ENCODE measurements at regions not wholly inside any gene's neighbourhood (a gene's known extent, or its start where the extent isn't known, plus 50 kb on each side); places are given as distances from the start of the nearest gene placed in this dataset.

- DNase-seq (ENCODE audit: low read depth) = no peak
Measured at GRCh38 chr14:98167275-98167674, 1104.7 kb downstream of the BCL11B start.

DNA sequence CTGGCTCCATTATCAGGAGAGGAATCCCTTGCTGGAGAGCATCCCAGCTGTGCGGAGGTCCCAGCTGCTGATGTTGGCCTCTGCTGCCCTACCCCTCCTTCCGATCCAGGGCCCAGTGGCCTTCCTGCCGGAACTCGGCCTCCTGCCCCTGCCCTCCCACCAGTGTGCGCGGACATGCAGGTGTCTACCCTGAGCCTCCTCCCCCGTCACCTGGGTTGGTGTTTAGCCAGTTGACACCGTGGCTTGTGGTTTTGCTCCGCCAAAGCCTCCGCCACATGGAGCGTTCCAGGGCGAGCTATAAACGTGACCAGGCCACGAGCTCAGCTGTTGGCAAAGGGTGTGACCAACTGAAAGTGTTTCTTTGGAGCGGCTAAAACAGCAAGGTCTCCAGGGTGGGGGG is 1104.3 kb downstream of the BCL11B start:
- DNase-seq (ENCODE audit: low read depth) = no peak

DNA sequence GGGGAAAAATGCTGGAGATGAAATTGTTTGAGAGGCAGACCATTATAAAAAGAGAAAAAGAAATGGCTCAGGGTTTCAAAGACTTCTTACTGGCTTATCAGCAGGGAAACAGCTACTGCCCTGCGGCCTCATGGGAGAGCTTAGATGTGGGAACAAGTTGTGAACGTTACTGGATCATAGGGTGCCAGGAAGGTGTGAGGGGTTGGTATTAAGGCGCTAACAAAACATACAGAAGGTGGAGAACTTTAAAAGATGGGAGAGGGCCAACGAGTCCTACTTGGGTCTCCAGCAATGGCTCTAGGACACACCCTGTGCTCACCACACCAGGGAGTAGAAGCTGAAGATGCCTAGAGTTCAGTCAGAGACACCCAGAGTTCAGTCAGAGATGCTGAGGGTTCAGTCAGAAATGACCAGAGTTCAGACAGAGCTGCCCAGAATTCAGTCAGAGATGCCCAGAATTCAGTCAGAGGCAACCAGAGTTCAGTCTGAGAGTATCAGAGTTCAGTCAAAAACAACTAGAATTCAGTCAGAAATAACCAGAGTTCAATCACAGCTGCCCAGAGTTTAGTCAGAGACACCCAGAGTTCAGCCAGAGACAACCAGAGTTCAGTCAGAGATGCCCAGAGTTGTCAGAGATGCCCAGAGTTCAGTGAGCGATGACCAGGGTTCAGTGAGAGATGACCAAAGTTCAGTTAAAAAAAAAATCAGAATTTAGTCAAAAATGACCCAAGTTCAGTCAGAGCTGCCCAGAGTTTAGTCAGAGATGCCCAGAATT is 1103.6 kb downstream of the BCL11B start:
- no peak for DNase-seq (ENCODE audit: low read depth)

DNA sequence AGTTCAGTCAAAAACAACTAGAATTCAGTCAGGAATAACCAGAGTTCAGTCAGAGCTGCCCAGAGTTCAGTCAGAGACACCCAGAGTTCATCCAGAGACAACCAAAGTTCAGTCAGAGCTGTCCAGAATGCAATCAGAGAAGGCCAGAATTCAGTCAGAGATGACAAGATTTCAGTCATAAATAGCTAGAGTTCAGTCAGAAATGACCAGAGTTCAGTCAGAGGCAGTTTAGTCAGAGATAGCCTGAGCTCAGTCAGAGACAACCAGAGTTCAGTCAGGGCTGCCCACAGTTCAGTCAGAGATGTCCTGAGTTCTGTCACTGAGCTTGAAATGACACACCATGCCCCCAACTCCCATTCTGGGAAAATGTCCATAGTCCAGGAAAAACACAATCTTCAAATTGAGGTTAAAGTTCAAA is 1102.8 kb downstream of the BCL11B start:
- DNase-seq (ENCODE audit: low read depth) = no peak

- no peak for DNase-seq (ENCODE audit: low read depth)
Measured at GRCh38 chr14:98170575-98170974, 1101.4 kb downstream of the BCL11B start.

GRCh38 chr14:98171654-98172053 is 1100.3 kb downstream of the BCL11B start:
- no peak for DNase-seq (ENCODE audit: low read depth)

- DNase-seq (ENCODE audit: low read depth) = no peak
Measured at GRCh38 chr14:98172243-98172778, 1099.7 kb downstream of the BCL11B start.

GRCh38 chr14:98173305-98173704 is 1098.7 kb downstream of the BCL11B start:
- no peak for DNase-seq (ENCODE audit: low read depth)

DNA sequence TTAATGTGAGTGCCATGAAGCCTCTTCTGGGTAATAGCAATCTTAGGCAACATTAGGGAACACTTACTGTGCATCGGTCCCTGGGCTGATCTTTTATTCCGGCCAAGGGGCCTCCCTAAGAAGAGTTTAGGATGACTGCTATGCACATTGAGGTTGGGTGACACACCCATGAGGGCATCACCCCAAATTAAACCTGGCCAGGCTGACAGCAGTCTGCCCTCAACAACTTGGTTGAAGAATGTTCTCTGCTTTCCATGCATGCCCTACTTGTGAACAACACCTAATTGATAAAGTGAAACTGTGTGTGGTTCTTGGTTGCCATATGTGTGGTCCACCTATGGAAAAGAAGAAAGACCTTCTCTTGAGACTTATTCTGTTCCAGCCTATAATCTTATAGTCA is 1098.0 kb downstream of the BCL11B start:
- no peak for DNase-seq (ENCODE audit: low read depth)

DNA sequence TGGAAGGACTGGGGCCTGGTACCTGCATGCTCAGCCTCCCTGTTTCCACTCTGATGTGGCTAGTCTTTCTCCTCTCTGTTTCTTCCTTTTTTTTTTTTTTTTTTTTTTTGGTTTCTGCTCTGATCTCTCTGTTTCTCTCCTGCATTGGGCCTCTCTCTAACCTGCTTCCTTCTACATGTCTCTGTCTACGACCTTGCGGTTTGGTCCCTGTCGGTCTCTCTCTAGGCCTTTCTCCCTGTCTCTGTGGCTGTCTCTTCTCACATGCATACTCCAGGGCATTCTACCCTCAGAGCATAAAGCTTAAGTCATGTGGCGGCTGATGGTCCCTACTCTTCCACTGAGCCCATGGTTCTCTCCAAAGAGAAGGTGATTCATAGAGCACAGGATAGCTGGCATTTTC is 1096.6 kb downstream of the BCL11B start:
- no peak for DNase-seq (ENCODE audit: low read depth)

- no peak for DNase-seq (ENCODE audit: low read depth)
Measured at GRCh38 chr14:98175881-98176280, 1096.1 kb downstream of the BCL11B start.

DNA sequence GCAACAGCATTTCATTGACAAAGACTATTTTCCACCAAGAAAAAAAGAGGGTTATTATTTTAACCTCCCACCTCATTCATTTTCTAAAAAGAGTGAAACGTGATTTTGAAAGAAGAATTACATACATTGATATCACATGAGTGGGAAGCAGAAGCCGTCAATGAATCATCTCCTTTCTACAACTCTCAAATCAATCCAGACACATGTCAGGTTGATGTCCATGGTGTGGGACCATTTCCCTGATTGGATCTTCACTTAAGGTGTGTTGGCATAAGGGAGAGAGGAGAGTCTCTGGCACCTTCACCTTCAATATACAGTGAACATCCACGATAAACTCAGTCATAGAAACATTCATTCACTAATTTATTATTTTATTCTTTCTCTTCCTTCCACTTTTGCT is 1095.1 kb downstream of the BCL11B start:
- no peak for DNase-seq (ENCODE audit: low read depth)

DNA sequence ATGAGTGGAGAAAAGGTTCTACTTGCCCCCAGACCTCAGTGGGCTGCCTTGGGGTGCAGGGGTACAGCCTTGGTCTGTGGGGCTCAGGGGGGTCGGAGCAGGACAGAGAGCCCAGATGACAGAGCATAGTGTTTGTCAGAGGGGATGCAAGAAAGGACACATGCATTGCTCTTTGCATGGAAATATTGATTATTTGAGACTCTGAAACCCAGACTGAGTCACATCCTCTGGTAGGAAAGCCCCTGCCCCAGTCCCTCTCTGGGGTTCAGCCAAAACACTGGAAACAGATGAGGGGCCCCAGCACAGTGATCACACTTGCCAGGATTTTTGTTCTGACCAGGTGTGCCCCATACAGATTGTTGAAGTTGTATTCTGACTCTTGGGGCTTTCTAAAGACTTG is 1094.4 kb downstream of the BCL11B start:
- no peak for DNase-seq (ENCODE audit: low read depth)

DNA sequence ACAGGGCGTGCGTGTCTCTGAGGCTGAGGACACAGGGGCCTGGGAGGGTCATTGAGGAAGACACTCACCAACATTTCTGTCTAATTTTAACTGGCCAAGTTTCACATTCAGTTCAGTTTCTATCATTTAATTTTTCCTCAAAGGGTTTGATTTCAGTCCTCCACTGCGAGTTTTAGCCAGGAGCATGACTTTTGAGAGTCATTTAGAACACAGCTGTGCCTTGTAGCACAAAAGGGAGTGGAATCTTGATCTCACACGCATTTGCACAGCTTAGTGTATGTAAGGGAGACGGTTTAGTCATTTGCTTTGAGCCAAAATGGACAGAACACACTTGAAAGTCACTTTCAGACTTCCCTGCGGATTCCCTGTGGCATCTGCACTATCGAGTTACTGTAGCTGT is 1090.8 kb downstream of the BCL11B start:
- no peak for DNase-seq (ENCODE audit: low read depth)

DNA sequence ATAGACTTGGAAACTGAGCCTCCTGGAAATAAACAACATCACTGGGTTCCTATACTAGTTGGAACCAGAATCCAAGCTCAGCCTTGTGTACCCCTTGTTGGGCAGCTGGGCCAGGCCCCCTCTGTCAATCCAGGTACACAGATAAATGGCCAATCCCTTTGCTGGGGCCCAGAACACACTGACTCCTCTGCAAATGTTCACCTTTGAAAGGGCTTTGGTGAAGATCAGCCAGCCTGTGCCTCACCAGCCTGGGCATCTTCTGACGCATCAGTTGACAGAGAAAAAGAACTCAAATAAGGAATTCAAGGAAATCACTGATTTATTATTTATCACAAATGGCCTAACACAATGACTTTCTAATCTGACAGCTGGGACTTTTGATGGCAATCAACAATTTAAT is 1090.2 kb downstream of the BCL11B start:
- no peak for DNase-seq (ENCODE audit: low read depth)

- no peak for DNase-seq (ENCODE audit: low read depth)
Measured at GRCh38 chr14:98182393-98183055, 1089.5 kb downstream of the BCL11B start.

DNA sequence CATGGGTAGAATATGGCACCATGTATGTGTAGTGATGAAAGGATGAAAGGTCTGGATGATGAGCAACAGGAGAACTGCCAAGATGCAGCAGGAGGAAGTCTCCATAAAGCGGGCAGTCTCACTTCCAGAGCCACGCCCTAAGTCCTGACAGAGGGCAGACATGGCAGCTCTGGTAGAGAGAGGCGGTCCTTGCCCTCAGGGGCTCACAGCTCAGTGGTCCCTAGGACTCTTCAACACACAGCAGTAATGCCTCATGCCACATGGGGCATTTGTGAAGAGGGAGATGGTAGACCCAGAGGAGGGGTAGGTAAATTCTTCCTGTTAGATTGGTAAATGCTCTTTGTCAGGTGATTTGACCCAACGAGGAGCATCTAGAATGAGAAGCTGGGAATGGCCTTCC is 1088.4 kb downstream of the BCL11B start:
- no peak for DNase-seq (ENCODE audit: low read depth)

DNA sequence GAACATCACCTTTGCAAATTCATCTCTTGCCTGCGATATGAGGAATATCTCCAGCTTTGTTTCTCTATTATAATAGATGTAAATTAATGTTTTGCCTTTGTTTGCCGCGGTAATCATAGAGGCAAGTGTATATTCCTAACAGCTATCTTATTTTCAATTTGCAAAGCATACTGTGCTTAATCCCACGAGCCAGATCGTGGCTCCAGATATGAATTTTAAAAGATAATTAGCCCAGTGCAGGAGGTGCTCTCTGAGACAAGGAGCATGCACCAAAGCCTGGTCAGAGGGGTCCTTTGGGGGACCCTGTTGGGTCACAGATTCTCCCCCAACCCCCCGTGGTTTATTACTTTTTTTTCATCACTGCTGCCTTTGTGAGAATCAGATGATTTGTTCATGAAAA is 1087.5 kb downstream of the BCL11B start:
- no peak for DNase-seq (ENCODE audit: low read depth)

DNA sequence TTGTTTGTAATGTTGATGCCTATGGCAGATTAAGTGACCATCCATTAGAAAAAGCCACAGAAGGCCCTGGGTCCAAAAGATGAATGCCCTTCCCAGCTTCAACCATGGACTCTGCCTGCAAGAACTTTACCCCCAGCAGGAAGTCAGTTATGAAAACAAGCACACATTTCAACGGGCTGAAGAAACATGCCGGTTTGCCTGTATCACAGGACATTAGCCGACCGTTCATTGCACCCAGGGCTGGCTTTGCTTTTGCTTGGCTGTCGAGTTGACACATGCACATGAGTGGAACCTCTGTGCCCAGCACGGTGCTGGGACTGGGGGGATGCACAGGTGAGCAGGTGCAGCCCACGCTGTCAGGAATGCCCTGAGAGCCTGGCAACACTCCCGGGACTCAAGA is 1087.0 kb downstream of the BCL11B start:
- no peak for DNase-seq (ENCODE audit: low read depth)

- DNase-seq (ENCODE audit: low read depth) = no peak
Measured at GRCh38 chr14:98186140-98186539, 1085.9 kb downstream of the BCL11B start.

DNA sequence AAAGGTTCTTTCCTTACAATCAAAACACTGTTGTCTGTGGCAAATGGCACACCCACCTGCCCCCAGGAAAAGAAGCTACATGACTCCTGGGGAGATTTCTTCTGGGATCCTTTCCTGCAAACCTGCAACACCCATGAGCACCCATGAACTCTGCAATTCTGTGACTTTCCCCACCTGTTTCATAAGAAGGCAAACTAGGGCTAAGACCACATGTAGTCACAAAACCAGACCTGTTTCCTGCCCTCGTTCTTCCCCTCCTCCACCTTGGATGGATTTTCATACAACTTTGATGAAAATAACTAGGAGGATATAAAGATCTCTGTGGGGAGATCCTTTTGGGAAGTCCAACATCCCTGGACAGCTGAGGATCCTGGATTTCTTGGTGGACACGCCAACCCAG is 1084.7 kb downstream of the BCL11B start:
- no peak for DNase-seq (ENCODE audit: low read depth)

DNA sequence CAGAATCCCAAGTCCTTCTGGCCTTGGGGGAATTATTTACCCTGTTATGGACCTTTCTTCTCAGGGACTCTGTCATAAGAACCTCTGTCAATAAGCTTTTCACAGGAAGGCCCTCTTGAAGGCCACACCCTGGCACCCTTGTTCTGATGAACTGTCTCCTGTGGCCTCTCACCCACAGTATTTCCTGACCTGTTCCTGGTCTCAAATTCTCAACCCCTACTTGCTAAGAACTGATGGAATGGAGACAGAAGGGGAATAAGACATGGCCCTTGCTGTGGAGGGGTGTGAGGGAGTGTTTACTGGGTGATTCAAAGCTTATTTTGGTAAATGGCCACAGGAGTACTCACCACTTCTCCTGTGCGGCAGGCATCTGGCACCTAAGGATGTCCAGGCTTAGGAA is 1082.9 kb downstream of the BCL11B start:
- DNase-seq (ENCODE audit: low read depth) = no peak

DNA sequence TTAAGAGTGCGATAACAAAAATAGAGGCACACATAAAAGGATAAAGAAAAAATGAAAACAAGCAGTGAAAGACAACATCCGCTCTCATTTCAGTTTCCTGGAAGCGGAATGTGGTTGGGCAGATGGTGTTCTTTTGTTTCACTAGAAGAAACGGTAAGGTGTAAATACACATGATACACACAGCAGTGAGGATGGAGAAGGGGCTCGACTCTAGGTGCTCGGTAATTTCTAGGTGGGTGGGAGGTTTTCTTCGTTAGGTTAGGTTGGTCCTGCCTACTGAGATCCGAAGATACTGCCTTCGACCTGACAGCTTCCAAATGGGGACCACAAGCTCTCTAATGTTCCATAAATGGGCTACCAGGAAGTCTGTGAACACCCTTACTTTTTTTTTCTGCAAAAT is 1082.5 kb downstream of the BCL11B start:
- DNase-seq (ENCODE audit: low read depth) = no peak

DNA sequence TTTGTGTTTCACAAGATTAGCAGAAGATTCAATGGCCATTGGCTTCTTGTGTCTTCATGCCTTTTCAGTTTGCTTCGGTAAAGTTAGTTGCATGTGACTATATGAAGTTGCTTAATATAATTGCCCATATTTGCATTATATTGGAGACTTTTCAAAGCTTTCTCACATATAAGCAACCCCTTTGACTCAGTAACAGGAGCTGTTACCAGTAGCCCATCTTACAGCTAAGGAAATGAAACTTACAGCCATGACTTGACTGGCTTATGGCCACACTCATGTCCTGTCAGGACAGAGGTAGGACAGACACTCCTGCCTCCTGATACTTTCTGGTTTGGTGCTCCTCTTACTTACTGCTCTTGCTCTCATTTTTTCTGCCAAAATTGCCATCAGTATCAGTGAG is 1082.1 kb downstream of the BCL11B start:
- DNase-seq (ENCODE audit: low read depth) = no peak

Data from fibroblast of gingiva (primary cell).